Anterior cingulate cortex (tissue), 58 donors: ENCODE measurements at regions not wholly inside any gene's neighbourhood (a gene's known extent, or its start where the extent isn't known, plus 50 kb on each side); places are given as distances from the start of the nearest gene placed in this dataset.
"Not testable (repeated sequence)": the region's sequence is repeated elsewhere in the genome, so short reads cannot be mapped to it uniquely, and the experiment has no call there.

Source experiments
- DNase-seq, 58 donors: peaks; one replicate each; lab custom pipeline; 2025; lab: John Stamatoyannopoulos, UW

DNA sequence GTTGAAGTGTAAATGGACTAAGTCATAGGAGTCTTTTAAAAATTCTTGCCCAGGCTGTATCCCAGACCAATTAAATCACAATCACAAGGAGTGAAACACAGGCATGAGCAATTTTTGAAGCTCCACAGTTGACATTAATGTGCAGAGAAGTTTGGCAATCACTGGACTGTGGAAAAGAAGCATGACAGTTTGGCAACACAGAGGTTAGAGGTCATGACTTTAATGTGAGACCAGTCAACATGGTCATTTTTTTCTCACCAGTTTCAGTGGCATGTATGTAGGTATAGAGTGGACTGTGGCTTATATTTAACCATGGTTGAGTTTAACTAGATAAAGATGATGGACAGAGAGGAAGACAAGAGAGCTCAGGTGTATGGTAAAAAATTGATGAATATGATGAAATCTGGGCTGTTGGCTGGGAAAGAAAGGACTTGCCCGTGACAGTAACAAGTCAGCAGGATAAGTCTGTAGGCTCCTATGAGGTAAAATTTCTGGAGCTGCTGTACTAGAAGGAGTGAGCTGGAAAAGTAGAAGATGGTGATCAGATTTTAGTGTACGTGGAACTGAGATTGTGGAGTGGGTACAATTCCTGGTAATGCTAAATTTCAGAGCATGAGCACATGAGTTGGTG lies 432.2 kb upstream of the GHITM start:
- DNase-seq: no peak

DNA sequence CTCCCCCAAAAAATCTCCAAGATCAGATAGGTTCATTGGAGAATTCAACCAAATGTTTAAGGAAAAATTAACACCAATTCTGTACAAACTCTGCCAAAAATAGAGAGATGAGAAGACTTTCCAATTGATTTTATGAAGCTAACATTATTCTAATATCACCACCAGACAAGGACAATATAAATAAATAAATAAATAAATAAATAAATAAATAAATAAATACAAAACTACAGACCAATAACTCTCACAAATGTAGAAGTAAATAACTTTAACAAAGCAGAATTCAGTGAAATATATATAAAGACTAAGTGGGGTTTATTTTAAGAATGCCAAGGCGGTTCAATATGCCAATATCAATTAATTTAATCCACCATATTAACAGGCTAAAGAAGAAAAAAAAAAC lies 425.9 kb upstream of the GHITM start:
- DNase-seq: no peak

DNA sequence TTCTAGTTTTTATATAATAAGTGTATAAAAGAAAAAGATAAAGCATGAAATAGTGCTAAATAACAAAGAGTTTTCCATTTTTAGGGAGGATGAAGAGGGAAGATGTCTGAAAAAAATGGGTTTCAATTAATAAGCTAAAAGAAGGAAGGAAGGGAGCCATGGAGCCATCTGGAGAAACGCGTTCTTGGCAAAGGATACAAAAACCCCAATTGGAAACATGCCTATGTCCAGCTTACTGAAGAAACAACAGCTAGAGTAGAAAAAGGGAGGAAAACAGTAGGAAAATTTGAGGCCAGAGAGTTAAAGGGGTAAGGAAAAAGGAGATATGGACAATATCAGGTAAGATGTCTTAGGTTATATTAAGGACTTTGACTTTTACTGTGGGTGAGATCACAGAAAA lies 416.2 kb upstream of the GHITM start:
- no peak for DNase-seq

DNA sequence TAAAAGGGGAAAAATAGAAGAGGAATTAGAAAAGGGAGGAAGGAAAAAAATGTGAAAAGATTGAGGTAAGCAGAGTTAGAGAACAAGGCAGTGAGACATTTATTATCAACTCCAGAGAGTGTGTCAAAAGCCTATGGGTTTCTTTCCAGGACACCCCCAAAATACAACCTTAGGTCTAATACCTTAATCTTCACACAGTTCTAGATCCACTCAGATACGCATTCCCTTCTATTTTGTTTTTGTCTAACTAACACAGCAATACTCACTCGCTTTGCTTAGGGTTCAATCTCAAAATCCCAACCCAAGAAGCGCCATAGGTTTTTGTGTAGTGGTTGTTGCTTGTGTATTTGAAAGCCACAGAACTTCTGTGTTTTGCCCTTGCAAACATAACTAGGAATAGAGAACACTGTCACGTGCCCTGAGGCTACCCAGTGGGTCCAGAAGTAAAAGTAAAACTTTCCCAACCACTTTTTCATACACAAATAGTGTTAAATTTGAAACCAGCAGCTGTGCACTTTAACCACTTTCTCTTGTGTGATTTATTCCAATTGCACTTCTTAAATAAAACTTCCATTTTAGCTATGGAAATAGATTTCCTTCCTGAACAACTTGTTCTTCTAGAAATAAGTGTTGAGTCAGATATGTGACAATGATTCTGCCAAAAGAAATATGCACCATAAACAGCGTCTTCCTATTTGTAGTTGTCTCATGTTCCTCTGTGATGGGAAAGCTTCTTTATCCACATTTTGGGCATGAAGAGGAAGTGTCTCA lies 414.7 kb upstream of the GHITM start:
- DNase-seq: peak in 5 of 58 donors; percentile 3 to 61 (median 9)

DNA sequence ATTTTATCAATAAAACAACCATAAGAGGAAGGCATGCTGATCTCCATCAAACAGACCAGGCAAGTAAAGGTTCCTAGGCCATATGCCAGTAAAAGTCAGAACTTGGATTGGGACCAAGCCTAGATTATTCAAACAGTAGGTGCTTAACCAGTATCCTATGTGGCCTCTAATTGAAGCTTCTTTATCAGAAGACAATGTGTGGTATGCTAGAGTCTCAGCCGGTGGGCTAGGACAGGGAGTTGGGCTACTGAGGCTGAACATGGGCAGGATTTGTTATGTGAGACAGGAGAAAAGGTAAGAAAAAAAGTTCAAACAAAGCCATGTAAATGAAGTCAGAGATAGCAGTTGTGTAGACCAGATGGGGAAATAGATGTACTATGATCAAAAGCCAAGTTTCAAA lies 413.7 kb upstream of the GHITM start:
- DNase-seq: no peak

DNA sequence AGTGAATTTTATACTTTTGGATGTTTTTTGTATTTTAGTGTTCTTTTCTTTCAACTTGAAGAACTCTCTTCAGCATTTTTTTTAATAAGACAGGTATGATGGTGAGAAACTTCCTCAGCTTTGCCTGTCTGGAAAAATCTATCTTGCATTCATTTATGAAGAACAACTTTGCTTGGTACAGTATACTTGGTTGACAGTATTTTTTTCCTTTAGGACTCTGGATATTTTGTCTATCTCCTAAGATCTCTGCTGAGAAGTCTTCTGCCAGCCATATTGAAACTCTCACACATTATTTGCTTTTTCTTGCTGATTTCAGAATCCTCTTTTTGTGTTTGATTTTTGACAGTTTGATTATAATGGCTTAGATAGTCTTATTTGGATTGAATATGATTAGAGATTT lies 405.0 kb upstream of the GHITM start:
- DNase-seq: no peak

DNA sequence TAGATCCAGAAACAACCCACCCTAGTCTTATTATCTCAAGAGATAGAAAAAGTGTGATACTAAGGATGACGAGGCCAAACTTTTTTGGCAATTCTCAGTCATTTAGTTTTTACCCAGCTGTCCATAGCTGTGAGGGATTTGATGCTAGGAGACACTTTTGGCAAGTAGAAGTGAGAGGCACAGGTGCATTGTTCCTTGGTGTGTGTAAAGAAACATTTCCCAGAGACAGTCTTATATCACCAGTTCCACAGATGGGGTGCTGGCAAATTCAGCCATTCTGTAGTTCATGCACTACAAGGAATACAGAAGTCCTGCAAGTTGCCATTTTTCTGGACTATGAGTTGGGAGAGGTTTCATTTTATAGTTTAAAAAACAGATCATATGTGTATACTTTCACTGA lies 403.3 kb upstream of the GHITM start:
- peak in 2 of 58 donors; percentile 2 to 16 for DNase-seq

DNA sequence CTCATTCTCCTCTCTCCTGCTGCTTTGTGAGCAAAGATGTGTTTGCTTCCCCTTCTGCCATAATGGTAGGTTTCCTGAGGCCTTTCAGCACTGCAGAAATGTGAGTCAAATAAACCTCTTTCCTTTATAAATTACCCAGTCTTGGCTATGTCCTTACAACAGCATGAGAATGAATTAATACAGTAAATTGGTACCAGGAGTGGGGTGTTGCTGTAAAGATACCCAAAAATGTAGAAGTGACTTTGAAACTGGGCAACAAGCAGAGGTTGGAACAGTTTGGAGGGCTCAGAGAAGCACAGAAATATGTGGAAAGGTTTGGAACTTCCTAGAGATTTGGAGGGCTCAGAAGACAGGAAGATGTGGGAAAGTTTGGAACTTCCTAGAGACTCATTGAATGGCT lies 388.7 kb upstream of the GHITM start:
- no peak for DNase-seq

DNA sequence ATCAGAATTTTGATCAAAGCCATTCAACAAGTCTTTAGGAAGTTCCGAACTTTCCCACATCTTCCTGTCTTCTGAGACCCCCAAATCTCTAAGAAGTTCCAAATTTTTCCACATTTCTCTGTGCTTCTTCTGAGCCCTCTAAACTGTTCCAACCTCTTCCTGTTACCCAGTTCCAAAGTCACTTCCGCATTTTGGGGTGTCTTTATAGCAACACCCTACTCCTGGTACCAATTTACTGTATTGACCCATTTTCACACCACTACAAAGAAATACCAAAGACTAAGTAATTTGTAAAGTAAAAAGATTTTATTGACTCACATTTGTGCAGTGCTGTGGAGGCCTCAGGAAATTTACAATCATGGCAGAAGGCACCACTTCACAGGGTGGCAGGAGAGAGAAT lies 385.8 kb upstream of the GHITM start:
- DNase-seq: no peak

DNA sequence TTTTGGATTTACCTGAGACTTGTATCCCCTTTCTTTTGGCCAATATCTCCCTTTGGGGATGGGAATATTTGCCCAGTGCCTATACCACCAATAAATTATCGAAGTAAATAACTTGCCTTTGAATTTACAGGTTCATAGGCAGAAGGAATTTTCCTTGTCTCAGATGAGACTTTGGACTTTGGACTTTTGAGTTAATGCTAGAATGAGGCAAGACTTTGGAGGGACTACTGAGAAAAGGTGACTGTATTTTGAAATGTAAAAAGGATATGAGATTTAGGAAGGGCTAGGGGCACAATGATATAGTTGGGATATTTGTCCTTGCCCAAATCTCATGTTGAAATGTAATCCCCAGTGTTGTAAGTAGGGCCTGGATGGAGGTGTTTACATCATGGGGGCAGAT lies 384.5 kb upstream of the GHITM start:
- no peak for DNase-seq

DNA sequence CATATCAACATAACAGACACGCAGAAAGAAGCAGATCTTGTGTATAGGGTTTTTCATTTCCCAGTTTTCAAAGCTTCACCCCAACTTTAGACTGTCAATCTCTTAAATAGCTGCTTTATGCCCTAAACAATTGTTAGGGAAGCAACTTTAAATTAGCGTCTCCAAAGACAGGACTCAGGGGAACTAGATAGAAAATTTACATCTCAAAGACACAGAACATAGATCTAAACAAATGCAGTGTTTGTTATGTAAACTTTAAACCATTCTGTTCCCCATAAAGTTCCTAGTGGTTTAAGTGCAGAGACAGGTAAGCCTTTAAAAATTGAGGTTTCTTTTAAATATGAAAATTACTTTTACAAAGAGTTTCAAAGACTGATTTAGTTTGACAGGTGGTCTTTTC lies 379.2 kb upstream of the GHITM start:
- DNase-seq: no peak

DNA sequence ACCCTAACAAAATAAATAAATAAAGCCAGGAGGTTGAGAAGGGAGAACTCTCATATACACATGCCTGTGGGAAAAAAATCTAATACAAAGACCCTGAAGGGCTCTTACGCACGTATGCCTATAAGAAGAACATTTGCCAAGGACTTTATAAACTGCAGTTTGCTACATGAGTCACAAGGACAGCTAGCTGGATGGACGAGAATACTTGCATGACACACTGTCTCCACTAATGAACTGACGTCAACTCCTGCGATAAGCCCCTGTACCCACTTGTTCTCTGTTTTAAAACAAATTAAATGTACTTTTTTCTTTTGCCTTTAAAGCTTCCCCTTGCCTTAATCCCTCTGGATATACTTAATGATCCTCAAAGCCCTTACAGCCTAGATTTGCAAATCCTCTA lies 374.6 kb upstream of the GHITM start:
- DNase-seq: no peak

DNA sequence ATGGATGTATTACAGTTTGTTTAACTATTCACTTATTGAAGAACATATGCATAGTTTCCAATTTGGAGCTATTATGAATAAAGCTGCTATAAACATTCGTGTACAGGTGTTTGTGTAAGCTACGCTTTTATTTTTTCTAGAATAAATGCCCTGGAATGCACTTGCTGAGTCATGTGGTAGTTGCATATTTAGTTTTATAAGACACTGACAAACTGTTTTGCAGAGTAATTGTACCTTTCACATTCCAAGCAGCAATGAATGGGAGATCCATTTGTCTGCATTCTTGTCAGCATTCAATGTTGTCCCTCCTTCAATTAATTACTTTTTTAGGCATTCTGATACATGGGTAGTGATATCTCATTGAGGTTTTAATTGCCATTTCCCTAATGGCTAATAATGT lies 373.6 kb upstream of the GHITM start:
- no peak for DNase-seq

DNA sequence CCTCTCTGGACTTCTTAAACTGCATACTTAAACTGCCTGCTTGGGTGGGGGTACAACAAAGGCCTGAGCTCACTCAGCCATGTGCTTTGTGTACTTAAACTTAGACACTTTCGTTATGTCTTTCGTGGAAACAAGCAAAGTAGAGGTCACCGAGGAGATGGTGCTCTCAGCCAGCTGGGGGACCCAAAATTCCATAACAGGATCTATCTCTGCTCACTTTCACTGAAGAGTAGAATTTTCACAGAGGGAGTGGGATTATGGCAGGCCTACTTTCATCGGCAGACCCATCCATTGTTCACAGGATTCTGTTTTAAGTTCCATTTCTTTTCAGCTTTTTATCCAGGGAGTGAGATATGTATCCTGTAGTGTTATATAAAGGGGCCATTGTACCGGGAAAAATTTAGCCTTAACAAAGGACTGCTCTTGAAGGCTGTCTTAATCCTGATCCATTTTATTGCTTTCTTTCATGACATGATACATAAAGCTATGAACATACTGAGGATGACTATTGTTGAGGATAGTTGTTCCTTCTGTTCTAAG lies 370.0 kb upstream of the GHITM start:
- no peak for DNase-seq

DNA sequence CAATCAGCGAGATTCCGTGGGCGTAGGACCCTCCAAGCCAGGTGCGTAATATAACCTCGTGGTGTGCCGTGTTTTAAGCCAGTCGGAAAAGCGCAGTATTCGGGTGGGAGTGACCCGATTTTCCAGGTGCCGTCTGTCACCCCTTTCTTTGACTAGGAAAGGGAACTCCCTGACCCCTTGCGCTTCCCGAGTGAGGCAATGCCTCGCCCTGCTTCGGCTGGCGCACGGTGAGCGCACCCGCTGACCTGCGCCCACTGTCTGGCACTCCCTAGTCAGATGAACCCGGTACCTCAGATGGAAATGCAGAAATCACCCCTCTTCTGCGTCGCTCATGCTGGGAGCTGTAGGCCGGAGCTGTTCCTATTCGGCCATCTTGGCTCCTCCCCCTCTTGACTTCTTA lies 352.6 kb upstream of the GHITM start:
- DNase-seq: not testable (repeated sequence)

DNA sequence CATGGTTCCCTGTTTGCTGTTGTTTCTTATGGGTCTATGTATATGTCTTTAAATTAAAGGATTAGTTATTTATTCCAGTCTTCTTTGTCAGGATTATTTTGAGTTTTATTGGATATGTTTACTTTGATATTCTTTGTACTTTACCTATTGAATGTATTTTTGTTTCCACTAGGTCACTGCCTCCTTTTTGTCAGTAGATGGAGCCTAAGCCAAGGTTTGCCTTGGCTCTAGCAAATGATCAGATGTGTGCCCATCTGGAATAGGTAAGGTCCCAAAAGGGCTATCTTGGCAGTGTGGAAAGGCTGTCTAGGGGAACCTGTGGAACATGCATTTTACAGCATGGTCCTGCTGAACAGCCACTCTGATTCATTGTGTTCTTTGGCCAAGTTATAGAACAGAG lies 337.3 kb upstream of the GHITM start:
- DNase-seq: no peak

DNA sequence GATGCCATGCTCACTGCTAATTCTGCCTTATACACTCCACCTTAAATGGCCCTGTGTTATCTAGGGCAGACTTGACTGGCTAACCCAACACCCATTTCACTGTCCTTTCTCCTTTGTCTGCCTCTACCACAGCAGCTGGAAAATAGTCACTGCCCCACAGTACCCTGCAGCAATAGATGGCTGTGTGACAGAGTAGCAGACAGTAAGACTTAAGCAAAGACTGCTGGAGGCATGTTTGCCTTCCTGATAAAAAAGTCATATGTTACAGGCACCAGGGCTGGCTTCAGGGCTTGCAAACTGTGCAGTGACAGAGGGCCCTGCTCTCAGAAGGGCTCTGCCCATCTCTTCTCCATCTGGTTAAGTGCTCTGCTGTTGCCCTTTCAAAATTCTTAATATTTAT lies 332.6 kb upstream of the GHITM start:
- no peak for DNase-seq

DNA sequence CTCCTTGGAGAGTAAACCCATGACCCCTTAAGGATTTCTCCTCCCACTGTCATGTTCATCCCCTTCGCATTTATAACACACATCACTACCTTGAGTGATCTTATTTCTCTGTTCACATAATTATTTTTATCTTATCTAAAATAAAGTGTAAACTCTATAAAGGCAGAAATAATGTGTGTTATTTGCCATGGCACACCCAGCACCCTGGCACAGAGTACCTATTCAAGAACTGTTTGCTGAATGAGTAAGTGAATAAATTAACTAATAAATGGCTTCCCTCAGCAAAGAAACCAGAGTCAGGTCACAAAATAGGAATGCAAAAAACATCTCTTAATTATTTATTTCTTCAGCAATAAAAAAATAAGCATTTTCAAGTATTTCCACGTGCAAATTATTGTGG lies 330.3 kb upstream of the GHITM start:
- no peak for DNase-seq

DNA sequence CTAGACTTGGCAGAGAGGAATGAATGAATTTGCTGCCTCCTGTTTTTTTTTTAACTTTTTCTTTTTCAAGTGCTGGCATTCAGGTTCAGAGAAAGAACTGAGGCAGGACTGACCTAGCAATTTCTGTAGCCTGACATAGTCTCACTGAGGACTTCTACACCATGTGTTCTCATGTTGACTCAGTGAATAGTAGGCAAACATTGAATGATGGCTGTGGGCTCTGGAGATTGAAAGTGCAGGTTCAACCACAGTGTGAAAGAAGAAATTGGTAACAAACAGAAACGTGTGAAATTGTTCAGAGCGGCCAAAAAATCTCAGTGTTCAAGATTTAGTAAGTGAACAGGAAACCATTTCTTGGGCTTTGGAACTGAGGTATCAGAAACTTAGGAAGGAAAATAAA lies 322.4 kb upstream of the GHITM start:
- no peak for DNase-seq

DNA sequence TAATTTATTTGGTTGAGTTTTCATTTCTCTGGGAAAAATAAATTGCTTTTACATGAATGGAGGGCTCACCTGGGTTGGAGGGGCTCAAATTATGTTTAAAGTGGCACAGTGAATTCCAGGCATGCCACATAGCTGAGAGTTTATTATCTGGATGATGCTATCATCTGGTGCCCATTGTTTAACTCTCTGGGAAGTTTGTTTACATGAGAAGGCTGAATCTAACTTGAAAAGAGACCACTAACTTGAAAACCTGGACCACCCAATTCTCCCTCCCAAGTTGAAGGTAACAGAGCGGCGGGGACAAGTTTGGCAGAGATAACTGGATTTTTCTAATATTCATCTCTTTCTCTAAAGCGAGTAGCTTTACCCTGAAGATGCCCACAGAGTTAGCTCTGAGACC lies 321.5 kb upstream of the GHITM start:
- DNase-seq: no peak

DNA sequence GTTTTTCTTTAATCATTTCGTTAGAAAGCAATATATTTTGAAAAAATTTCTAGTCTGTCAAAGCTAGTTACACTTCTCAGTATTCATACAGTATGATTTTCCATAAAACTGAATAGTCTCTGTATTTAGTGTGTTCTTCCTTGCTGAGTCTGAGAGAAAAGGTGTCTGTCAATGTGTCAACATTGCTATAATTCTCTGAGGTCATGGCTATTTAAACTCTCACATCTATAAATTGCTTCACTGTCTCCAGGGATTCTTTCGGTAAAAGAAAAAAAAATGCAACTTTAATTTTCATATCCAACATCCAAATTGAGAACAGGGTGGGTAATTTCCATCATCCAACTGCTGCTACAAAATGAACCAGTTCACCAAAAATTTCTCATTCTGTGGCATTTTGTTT lies 319.7 kb upstream of the GHITM start:
- DNase-seq: no peak

DNA sequence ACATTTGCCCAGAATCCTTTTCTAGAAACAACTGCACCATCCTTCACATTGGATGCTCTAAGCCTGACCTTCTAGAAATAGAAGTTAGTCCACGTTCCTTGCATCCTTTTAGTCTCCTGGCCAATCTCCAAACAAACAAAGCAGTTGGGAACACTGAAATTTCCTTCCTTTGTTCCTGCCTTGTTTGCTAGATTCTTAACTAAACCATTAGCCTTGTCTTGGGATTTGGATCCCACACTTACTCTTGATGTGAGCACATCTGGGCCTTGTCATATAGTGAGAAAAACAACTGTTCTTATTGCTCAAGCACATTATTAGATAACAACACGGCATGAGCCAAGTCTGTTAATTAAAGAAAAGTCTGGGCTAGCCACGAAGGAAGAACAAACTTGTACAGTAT lies 319.3 kb upstream of the GHITM start:
- DNase-seq: no peak
